ENCODE measurements at regions not wholly inside any gene's neighbourhood (a gene's known extent, or its start where the extent isn't known, plus 50 kb on each side); places are given as distances from the start of the nearest gene placed in this dataset.

DNA sequence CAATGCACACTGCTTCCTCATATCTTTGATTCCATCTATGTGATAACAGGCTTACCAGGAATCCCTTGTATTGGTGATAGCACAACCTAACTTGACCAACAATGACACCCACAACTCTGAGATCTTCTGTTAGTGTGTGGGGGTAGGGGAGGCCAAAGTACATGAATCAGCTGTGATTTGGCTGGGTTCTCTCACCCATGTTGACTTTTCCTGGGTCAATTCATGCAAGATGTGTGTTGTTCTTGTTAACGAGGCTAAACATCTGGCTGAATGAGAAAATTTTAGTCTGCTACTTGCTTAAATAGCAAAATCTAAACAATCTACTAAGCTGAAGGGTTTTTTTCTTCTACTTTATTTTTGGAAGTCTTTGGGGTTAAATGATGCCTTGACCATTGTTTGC is 341.2 kb upstream of the SLC14A2 start:
- H3K9ac ChIP-seq (ENCODE audit: control insufficient read depth, insufficient read depth, low read length), result no peak overlapping the region
- no peak for DNase-seq (ENCODE audit: low read depth, low spot score)
- ChIA-PET RAD21 (ENCODE audit: unreplicated experiment) (interaction anchor here (0.6 kb wide), 1 partner anchor 43 kb away, joined by 3 read pairs; no protein-coding TSS in a partner anchor), CTCF (interaction anchor here (0.8 to 7.2 kb wide), 6 partner anchors 10 to 112 kb away, joined by 3 to 78 read pairs (median 6); no protein-coding TSS in a partner anchor), POLR2A (no interaction called here), SMC1A (ENCODE audit: uncharacterized antibody, unreplicated experiment) (interaction anchor here (0.9 to 2.5 kb wide), 3 partner anchors 10 to 112 kb away, joined by 4 to 18 read pairs (median 6); no protein-coding TSS in a partner anchor)
- 6% methylated on average over 1 of the region's 1 CpG for WGBS (ENCODE audit: insufficient coverage, insufficient replicate concordance, low lambda C conversion rate, missing lambda C conversion rate)
- no peak for ATAC-seq
- no peaks in the 10 kb centered on the region for H3K79me2 ChIP-seq (ENCODE audit: control insufficient read depth, insufficient read depth, low read length)
- BruUV-seq (replicated peaks), result no TSS peak
- H3K9me3 ChIP-seq (replicated peaks; ENCODE audit: control insufficient read depth, insufficient read depth, low read length), result no peaks in the 10 kb centered on the region
- H2AFZ ChIP-seq (ENCODE audit: control insufficient read depth, low read depth, low read length), result no peak overlapping the region
- H3K4me1 ChIP-seq (ENCODE audit: control insufficient read depth, insufficient read depth, low read length), result no peaks in the 10 kb centered on the region
- H3K27ac ChIP-seq (ENCODE audit: control insufficient read depth, insufficient read depth), result no peak overlapping the region
- no peak overlapping the region for H3K4me3 ChIP-seq
- no peaks in the 10 kb centered on the region for H3K36me3 ChIP-seq (ENCODE audit: control insufficient read depth in 2 of 2, insufficient read depth in 2 of 2, low read length in 1 of 2)
- no peaks in the 10 kb centered on the region; a peak in 1 of 4 replicates for H3K27me3 ChIP-seq (replicated peaks in 1 of 2; ENCODE audit: control insufficient read depth in 2 of 2, insufficient read depth in 2 of 2, low read length in 1 of 2)
- no peak overlapping the region for H3K4me2 ChIP-seq (ENCODE audit: control insufficient read depth, insufficient read depth)
- intact Hi-C loops (cut with micrococcal nuclease; ENCODE audit: unreplicated experiment) (loop anchor here (2.0 kb wide), 1 partner anchor 113 kb away; no protein-coding TSS in a partner anchor), in situ Hi-C loops (cut with MboI) (no loop called here)
- H4K20me1 ChIP-seq (ENCODE audit: control insufficient read depth, insufficient read depth), result no peaks in the 10 kb centered on the region
- no peak for FAIRE-seq
- TF ChIP-seq PBX3 (IDR thresholded peaks at IDR 0.05; ENCODE audit: insufficient replicate concordance, low read depth, low read length), result no peak
- no peak for TF ChIP-seq PRDM15 (CRISPR knock-in tag; IDR thresholded peaks at IDR 0.05)
- TF ChIP-seq CHD2 (IDR thresholded peaks at IDR 0.05; ENCODE audit: borderline replicate concordance, low read depth, low read length), result no peak
- TF ChIP-seq POLR2AphosphoS2 (IDR thresholded peaks at IDR 0.05; ENCODE audit: low read depth, low read length), result no peak
- TF ChIP-seq SPI1 (IDR thresholded peaks at IDR 0.05; ENCODE audit: borderline replicate concordance, insufficient read depth, low read depth, low read length), result no peak
- TF ChIP-seq USF2 (IDR thresholded peaks at IDR 0.05; ENCODE audit: borderline replicate concordance, low read depth, low read length), result no peak
- TF ChIP-seq SMAD5 (IDR thresholded peaks at IDR 0.05; ENCODE audit: low read depth), result no peak
- TF ChIP-seq EP300 (IDR thresholded peaks at IDR 0.05; ENCODE audit: borderline replicate concordance in 1 of 2, control insufficient read depth in 1 of 2, low read depth in 2 of 2, low read length in 2 of 2), result no peak
- no peak for TF ChIP-seq HSF1 (IDR thresholded peaks at IDR 0.05; ENCODE audit: low read depth, low read length)
- TF ChIP-seq SMARCA5 (IDR thresholded peaks at IDR 0.05), result no peak
- TF ChIP-seq MTA3 (IDR thresholded peaks at IDR 0.05; ENCODE audit: borderline replicate concordance, low read length), result no peak
- no peak for TF ChIP-seq MTA2 (IDR thresholded peaks at IDR 0.05; ENCODE audit: low read depth)
- TF ChIP-seq EGR1 (IDR thresholded peaks at IDR 0.05; ENCODE audit: borderline replicate concordance in 1 of 2, low read depth in 2 of 2, low read length in 2 of 2), result no peak
- no peak for TF ChIP-seq KAT2A (conservative IDR thresholded peaks at IDR 0.05; ENCODE audit: control insufficient read depth, low read depth, low read length)
- no peak for TF ChIP-seq TCF3 (IDR thresholded peaks at IDR 0.05; ENCODE audit: borderline replicate concordance, insufficient read depth, low read depth, low read length)
- TF ChIP-seq TBL1XR1 (IDR thresholded peaks at IDR 0.05; ENCODE audit: low read depth, low read length), result no peak

Data from GM12878 (cell line).